Osteoblast (primary cell): ENCODE measurements at regions not wholly inside any gene's neighbourhood (a gene's known extent, or its start where the extent isn't known, plus 50 kb on each side); places are given as distances from the start of the nearest gene placed in this dataset.

ENCODE experiments used
- DNase-seq: peaks from one replicate; pipeline ENCODE4 v3.0.0; 2011; ENCODE audit warnings: low spot score, mixed read lengths; ENCODE audit not compliant: insufficient read length; ENCODE audit errors: missing footprints
- H2AFZ ChIP-seq: 2 replicates; pipeline ENCODE4 v1.6.0; 2011; ENCODE audit warnings: mild to moderate bottlenecking, low read length
- H3K27ac ChIP-seq: 2 replicates; pipeline ENCODE4 v1.5.1; 2011; ENCODE audit warnings: mild to moderate bottlenecking, low read depth, low read length, moderate library complexity
- H3K27me3 ChIP-seq: 2 replicates; pipeline ENCODE4 v1.6.0; 2012; ENCODE audit warnings: mild to moderate bottlenecking, control low read depth, inconsistent platforms, low read length, moderate library complexity; ENCODE audit not compliant: insufficient read depth
- H3K36me3 ChIP-seq: 2 replicates; pipeline ENCODE4 v1.5.1; 2011; ENCODE audit warnings: mild to moderate bottlenecking, low read length, control low read depth, moderate library complexity; ENCODE audit not compliant: insufficient read depth
- H3K4me1 ChIP-seq: 2 replicates; pipeline ENCODE4 v1.5.1; 2011; ENCODE audit warnings: mild to moderate bottlenecking, low read length, control low read depth, moderate library complexity; ENCODE audit not compliant: insufficient read depth
- H3K4me2 ChIP-seq: 2 replicates; pipeline ENCODE4 v1.6.0; 2011; ENCODE audit warnings: mild to moderate bottlenecking, low read length; ENCODE audit not compliant: insufficient read depth
- H3K4me3 ChIP-seq: fragments of 200-600 bp; sonication (generic); 3 replicates; pipeline ENCODE4 v1.5.1; 2012; ENCODE audit warnings: mild to moderate bottlenecking, low read length, inconsistent platforms; ENCODE audit not compliant: insufficient read depth
- H3K79me2 ChIP-seq: 2 replicates; pipeline ENCODE4 v1.6.0; 2012; ENCODE audit warnings: mild to moderate bottlenecking, low read length, control low read depth, inconsistent platforms; ENCODE audit not compliant: insufficient read depth
- H3K9me3 ChIP-seq: 2 replicates; pipeline ENCODE4 v1.5.1; 2011; ENCODE audit warnings: low read depth, low read length, control low read depth
- H4K20me1 ChIP-seq: 2 replicates; pipeline ENCODE4 v1.6.0; 2012; ENCODE audit warnings: mild to moderate bottlenecking, low read length, control low read depth; ENCODE audit not compliant: insufficient read depth
- TF ChIP-seq, protein P1 (sequence below): IDR thresholded peaks from 2 replicates; pipeline ENCODE4 v1.5.1; 2011; ENCODE audit warnings: mild to moderate bottlenecking, low read depth, low read length, moderate library complexity; ENCODE audit errors: extremely low read depth

DNA sequence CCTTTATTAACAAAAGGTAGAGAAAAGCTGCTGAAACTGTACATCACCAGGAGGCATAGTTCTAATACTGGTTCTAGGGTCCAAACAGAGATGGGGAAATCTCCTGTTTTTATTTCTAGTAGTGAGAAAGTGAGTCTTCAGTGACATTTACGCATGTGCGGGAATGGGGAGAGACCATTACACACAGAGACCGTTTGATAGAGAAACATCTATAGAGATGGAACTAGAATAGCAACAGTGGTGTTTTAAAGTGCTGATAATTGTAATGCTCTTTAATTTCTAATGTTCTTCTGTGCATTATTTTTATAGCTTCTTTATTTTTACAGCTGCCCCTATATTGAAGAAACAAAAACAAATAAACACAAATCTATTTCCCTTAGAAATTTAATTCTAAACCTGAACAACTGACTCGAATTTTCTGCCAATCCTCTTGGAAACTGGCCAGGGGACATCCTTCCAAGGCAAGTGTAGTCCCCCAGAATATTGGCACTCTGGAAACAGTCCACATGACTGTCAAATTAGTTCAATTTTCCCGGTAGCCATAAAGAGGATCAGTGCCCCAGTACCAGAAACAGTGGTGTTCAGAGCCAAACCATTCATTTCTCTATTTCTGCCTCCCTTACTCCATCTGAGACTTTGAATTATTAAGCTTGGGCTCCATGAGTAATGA is 260.9 kb downstream of the ICOS start:
- Histone ChIP-seq H3K4me3 (no peak overlapping the region), H3K4me1 (no peaks in the 10 kb centered on the region), H2AFZ (no peak overlapping the region), H3K27me3 (no peaks in the 10 kb centered on the region), H3K36me3 (no peaks in the 10 kb centered on the region), H3K79me2 (no peaks in the 10 kb centered on the region), H4K20me1 (no peaks in the 10 kb centered on the region), H3K9me3 (no peaks in the 10 kb centered on the region), H3K27ac (no peak overlapping the region), H3K4me2 (no peak overlapping the region)
- DNase-seq, result no peak
- TF ChIP-seq, protein P1, sequence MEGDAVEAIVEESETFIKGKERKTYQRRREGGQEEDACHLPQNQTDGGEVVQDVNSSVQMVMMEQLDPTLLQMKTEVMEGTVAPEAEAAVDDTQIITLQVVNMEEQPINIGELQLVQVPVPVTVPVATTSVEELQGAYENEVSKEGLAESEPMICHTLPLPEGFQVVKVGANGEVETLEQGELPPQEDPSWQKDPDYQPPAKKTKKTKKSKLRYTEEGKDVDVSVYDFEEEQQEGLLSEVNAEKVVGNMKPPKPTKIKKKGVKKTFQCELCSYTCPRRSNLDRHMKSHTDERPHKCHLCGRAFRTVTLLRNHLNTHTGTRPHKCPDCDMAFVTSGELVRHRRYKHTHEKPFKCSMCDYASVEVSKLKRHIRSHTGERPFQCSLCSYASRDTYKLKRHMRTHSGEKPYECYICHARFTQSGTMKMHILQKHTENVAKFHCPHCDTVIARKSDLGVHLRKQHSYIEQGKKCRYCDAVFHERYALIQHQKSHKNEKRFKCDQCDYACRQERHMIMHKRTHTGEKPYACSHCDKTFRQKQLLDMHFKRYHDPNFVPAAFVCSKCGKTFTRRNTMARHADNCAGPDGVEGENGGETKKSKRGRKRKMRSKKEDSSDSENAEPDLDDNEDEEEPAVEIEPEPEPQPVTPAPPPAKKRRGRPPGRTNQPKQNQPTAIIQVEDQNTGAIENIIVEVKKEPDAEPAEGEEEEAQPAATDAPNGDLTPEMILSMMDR, result no peak

DNA sequence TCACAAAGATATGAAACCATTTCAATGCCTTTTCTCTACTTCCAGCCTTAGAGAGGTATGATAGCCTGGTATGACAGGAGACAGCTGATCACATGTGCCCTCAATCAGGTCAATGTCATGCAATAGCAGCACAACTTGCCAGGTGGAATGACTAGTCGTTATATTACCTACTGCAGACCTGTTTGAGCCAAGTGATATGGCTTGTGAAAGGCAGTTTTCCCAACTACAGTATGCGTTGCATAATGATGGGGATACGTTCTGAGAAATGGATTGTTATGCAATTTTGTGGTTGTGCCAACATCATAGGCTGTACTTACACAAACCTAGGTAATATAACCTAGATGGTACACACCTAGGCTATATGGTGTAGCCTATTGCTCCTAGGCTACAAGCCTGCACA is 262.8 kb downstream of the ICOS start:
- H3K27me3 ChIP-seq, result no peaks in the 10 kb centered on the region
- no peak for DNase-seq
- H4K20me1 ChIP-seq, result no peaks in the 10 kb centered on the region
- no peaks in the 10 kb centered on the region for H3K4me1 ChIP-seq
- H3K9me3 ChIP-seq, result no peaks in the 10 kb centered on the region
- no peak overlapping the region for H3K27ac ChIP-seq
- H3K36me3 ChIP-seq, result no peaks in the 10 kb centered on the region
- TF ChIP-seq, protein P1, result no peak
- H3K4me2 ChIP-seq, result no peak overlapping the region
- H3K4me3 ChIP-seq, result no peak overlapping the region
- H2AFZ ChIP-seq, result no peak overlapping the region
- H3K79me2 ChIP-seq, result no peaks in the 10 kb centered on the region

DNA sequence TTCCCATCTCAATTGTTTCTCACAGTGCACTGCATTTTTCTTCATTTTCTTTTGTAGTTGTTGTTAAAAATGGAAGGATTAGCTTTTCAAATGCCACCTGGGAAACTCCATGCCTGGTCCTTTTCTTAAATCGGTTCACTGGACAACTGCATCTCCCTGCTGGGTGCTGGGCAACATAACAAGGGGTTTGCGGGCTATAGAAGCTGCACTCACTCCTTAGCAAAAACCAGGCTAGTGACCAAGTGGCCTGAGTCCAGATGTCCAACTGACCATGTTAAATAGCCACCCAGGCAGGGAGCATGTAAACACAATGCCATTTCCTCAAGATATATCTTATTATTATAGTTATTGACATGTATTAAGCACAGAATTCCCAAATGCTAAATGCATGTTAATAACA is 264.9 kb downstream of the ICOS start:
- no peak for DNase-seq
- no peak overlapping the region for H3K4me2 ChIP-seq
- no peak overlapping the region for H2AFZ ChIP-seq
- no peaks in the 10 kb centered on the region for H3K4me1 ChIP-seq
- no peak overlapping the region for H3K27ac ChIP-seq
- no peaks in the 10 kb centered on the region for H3K79me2 ChIP-seq
- no peak overlapping the region for H3K4me3 ChIP-seq
- H3K9me3 ChIP-seq, result no peaks in the 10 kb centered on the region
- H3K27me3 ChIP-seq, result peaks cover 1% of the 10 kb centered on the region
- H4K20me1 ChIP-seq, result no peaks in the 10 kb centered on the region
- H3K36me3 ChIP-seq, result no peaks in the 10 kb centered on the region
- TF ChIP-seq, protein P1, result no peak

DNA sequence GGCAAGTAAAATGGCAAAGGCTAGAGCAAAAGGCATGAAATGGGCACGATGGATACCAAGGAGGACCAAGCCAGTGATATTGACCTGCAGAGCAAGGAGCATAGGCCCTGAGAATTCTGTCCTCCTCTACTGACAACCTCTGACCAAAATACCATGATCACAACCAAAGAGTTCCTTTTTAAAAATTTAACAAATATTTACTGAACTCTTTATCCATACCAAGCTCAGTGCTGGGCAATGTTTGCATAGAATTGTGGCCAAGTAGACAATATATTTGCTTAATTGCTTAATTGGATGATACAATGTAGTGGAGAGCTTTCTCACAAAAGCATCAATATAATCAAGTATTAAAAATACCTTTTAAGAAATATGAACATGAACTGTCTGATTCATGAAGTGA is 265.7 kb downstream of the ICOS start:
- TF ChIP-seq, protein P1, result no peak
- Histone ChIP-seq H3K9me3 (no peaks in the 10 kb centered on the region), H3K36me3 (no peaks in the 10 kb centered on the region), H3K27me3 (peaks cover 3% of the 10 kb centered on the region), H4K20me1 (no peaks in the 10 kb centered on the region), H2AFZ (no peak overlapping the region), H3K27ac (no peak overlapping the region), H3K79me2 (no peaks in the 10 kb centered on the region), H3K4me3 (no peak overlapping the region), H3K4me1 (no peaks in the 10 kb centered on the region), H3K4me2 (no peak overlapping the region)
- DNase-seq, result no peak
